ENCODE measurements at regions not wholly inside any gene's neighbourhood (a gene's known extent, or its start where the extent isn't known, plus 50 kb on each side); places are given as distances from the start of the nearest gene placed in this dataset.

- ChIA-PET CTCF (ENCODE audit: partially characterized antibody) (no interaction called here), POLR2A (ENCODE audit: partially characterized antibody) (no interaction called here)
- Histone ChIP-seq H3K4me1 (replicated peaks in 1 of 4; ENCODE audit: control insufficient read depth in 3 of 4, insufficient read depth in 4 of 4, low read length in 3 of 4) (peaks cover 0 to 3% (median 0%) of the 10 kb centered on the region in 4 experiments; a peak in 1 of 7 replicates), H4K91ac (replicated peaks; ENCODE audit: insufficient read length, low read length) (no peak overlapping the region), H2BK20ac (ENCODE audit: low read length) (no peak overlapping the region), H4K20me1 (replicated peaks in 1 of 2; ENCODE audit: control insufficient read depth in 1 of 2, insufficient read depth in 2 of 2, low read length in 2 of 2) (no peaks in the 10 kb centered on the region), H3K18ac (ENCODE audit: extremely low read depth, low read length) (no peak overlapping the region), H3K4me3 (ENCODE audit: extremely low read depth in 1 of 4, insufficient read depth in 2 of 4, low read depth in 3 of 4, low read length in 4 of 4) (no peak overlapping the region), H3K56ac (replicated peaks; ENCODE audit: insufficient read length, low read depth, low read length) (no peak overlapping the region), H3K79me1 (ENCODE audit: low read depth, low read length) (no peaks in the 10 kb centered on the region), H2AK5ac (ENCODE audit: low read depth, low read length) (no peak overlapping the region), H2BK15ac (ENCODE audit: low read length) (no peak overlapping the region), H2AFZ (ENCODE audit: low read length) (no peak overlapping the region), H3K9ac (replicated peaks in 1 of 4; ENCODE audit: extremely low read depth in 1 of 4, low read depth in 3 of 4, low read length in 3 of 4) (no peak overlapping the region), H2BK12ac (ENCODE audit: low read depth, low read length) (no peak overlapping the region), H3K23ac (ENCODE audit: insufficient read length) (no peak overlapping the region), H3K14ac (ENCODE audit: insufficient read length) (no peak overlapping the region), H3K4me2 (ENCODE audit: insufficient read depth in 1 of 2, low read depth in 2 of 2, low read length in 2 of 2) (no peak overlapping the region), H3K36me3 (ENCODE audit: control insufficient read depth in 2 of 4, insufficient read depth in 4 of 4, low read length in 3 of 4) (no peaks in the 10 kb centered on the region), H2BK120ac (replicated peaks; ENCODE audit: low read depth, low read length) (no peak overlapping the region), H3K9me3 (ENCODE audit: insufficient read depth in 2 of 2, low read depth in 1 of 2, low read length in 1 of 2) (no peaks in the 10 kb centered on the region), H3K79me2 (ENCODE audit: control insufficient read depth in 1 of 2, insufficient read depth in 2 of 2, low read length in 2 of 2) (no peaks in the 10 kb centered on the region), H3K4ac (replicated peaks; ENCODE audit: insufficient read length, low read depth, low read length) (no peak overlapping the region), H2BK5ac (ENCODE audit: low read depth, low read length) (no peak overlapping the region), H4K8ac (ENCODE audit: extremely low read depth, insufficient read depth, low read length) (no peak overlapping the region), H3K27ac (ENCODE audit: low read depth, low read length) (no peak overlapping the region), H4K5ac (ENCODE audit: insufficient read length, low read depth, low read length) (no peak overlapping the region), H3K27me3 (replicated peaks in 1 of 4; ENCODE audit: control insufficient read depth in 3 of 4, extremely low read depth in 1 of 4, insufficient read depth in 3 of 4, low read length in 3 of 4) (no peaks in the 10 kb centered on the region), H3K23me2 (ENCODE audit: low read depth, low read length) (no peaks in the 10 kb centered on the region)
- FAIRE-seq = no peak
- WGBS, 2 experiments (ENCODE audit: extremely low coverage in 1 of 2, insufficient coverage in 1 of 2, insufficient read length in 1 of 2, insufficient replicate concordance in 2 of 2, low coverage in 1 of 2, low lambda C conversion rate in 2 of 2, missing lambda C conversion rate in 1 of 2) = 91% methylated on average over 1 of the region's 1 CpG; no CpG with 5 or more reads in 1 of the 2 experiments
- DNase-seq (ENCODE audit: low read depth in 1 of 2, low spot score in 2 of 2) = no peak
- no peak for TF ChIP-seq SP4 (IDR thresholded peaks at IDR 0.05; ENCODE audit: low read length)
- no peak for TF ChIP-seq EP300 (IDR thresholded peaks at IDR 0.05; ENCODE audit: borderline replicate concordance in 1 of 2, low read depth in 2 of 2, low read length in 2 of 2)
- TF ChIP-seq RAD21 (IDR thresholded peaks at IDR 0.05 in 1 of 2, conservative IDR thresholded peaks at IDR 0.05 in 1 of 2; ENCODE audit: low read depth in 2 of 2, low read length in 2 of 2) = no peak
- no peak for TF ChIP-seq CEBPB (IDR thresholded peaks at IDR 0.05; ENCODE audit: low read depth, low read length)
- TF ChIP-seq KDM5A (IDR thresholded peaks at IDR 0.05; ENCODE audit: low read length) = no peak
- TF ChIP-seq, protein P1, sequence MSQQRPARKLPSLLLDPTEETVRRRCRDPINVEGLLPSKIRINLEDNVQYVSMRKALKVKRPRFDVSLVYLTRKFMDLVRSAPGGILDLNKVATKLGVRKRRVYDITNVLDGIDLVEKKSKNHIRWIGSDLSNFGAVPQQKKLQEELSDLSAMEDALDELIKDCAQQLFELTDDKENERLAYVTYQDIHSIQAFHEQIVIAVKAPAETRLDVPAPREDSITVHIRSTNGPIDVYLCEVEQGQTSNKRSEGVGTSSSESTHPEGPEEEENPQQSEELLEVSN (IDR thresholded peaks at IDR 0.05) = no peak
- TF ChIP-seq, protein P2, sequence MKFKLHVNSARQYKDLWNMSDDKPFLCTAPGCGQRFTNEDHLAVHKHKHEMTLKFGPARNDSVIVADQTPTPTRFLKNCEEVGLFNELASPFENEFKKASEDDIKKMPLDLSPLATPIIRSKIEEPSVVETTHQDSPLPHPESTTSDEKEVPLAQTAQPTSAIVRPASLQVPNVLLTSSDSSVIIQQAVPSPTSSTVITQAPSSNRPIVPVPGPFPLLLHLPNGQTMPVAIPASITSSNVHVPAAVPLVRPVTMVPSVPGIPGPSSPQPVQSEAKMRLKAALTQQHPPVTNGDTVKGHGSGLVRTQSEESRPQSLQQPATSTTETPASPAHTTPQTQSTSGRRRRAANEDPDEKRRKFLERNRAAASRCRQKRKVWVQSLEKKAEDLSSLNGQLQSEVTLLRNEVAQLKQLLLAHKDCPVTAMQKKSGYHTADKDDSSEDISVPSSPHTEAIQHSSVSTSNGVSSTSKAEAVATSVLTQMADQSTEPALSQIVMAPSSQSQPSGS (IDR thresholded peaks at IDR 0.05; ENCODE audit: low read length) = no peak
- TF ChIP-seq MAFK (IDR thresholded peaks at IDR 0.05; ENCODE audit: low read depth, low read length) = no peak
- TF ChIP-seq KDM4A (IDR thresholded peaks at IDR 0.05; ENCODE audit: low read depth, low read length, severe bottlenecking) = no peak
- TF ChIP-seq EZH2 (IDR thresholded peaks at IDR 0.05; ENCODE audit: low read depth, low read length, severe bottlenecking) = no peak
- TF ChIP-seq TAF7 (optimal IDR thresholded peaks at IDR 0.05; ENCODE audit: borderline replicate concordance, low read depth, low read length) = no peak
- TF ChIP-seq, protein P3, sequence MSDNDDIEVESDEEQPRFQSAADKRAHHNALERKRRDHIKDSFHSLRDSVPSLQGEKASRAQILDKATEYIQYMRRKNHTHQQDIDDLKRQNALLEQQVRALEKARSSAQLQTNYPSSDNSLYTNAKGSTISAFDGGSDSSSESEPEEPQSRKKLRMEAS (IDR thresholded peaks at IDR 0.05) = no peak
Observed at GRCh38 chr12:126607157-126607556, 1541.9 kb downstream of the AACS start.
